Neural cell (in vitro differentiated cells): ENCODE measurements at regions not wholly inside any gene's neighbourhood (a gene's known extent, or its start where the extent isn't known, plus 50 kb on each side); places are given as distances from the start of the nearest gene placed in this dataset.
"Not testable (repeated sequence)": the region's sequence is repeated elsewhere in the genome, so short reads cannot be mapped to it uniquely, and the experiment has no call there.

ENCODE experiments used
- H2AFZ ChIP-seq: fragments of 200-600, 300-800 bp; sonication (generic), shearing (Covaris generic); 2 replicates; pipeline ENCODE4 v1.6.0; 2014; ENCODE audit warnings: low read depth, mild to moderate bottlenecking, antibody characterized with exemption, low read length, moderate library complexity
- H3F3A ChIP-seq: fragments of 200-600 bp; shearing (Covaris generic); 2 replicates; pipeline ENCODE4 v1.6.1; 2016; ENCODE audit warnings: mild to moderate bottlenecking, moderate library complexity, mixed read lengths, antibody characterized with exemption, low read length; ENCODE audit not compliant: insufficient read depth, poor library complexity, severe bottlenecking
- H3K27ac ChIP-seq: fragments of 200-600, 300-800 bp; sonication (generic), shearing (Covaris generic); 2 replicates; pipeline ENCODE4 v1.5.1; 2014; ENCODE audit warnings: mild to moderate bottlenecking, low read length, moderate library complexity
- H3K27me3 ChIP-seq: fragments of 300-800, 200-600 bp; sonication (generic), shearing (Covaris generic); 2 replicates; pipeline ENCODE4 v1.6.0; 2014; ENCODE audit warnings: mild to moderate bottlenecking, low read depth, low read length, moderate library complexity; ENCODE audit not compliant: insufficient read depth
- H3K36me3 ChIP-seq: fragments of 300-800, 200-600 bp; sonication (generic), shearing (Covaris generic); 2 replicates; pipeline ENCODE4 v1.5.1; 2014; ENCODE audit warnings: mild to moderate bottlenecking, antibody characterized with exemption, low read length, moderate library complexity; ENCODE audit not compliant: insufficient read depth
- H3K4me2 ChIP-seq: fragments of 300-800, 200-600 bp; sonication (generic), shearing (Covaris generic); 2 replicates; pipeline ENCODE4 v1.6.0; 2014; ENCODE audit warnings: mild to moderate bottlenecking, low read length
- H3K4me3 ChIP-seq: fragments of 300-800, 200-600 bp; sonication (generic), shearing (Covaris generic); 2 replicates; pipeline ENCODE4 v1.5.1; 2014; ENCODE audit warnings: mild to moderate bottlenecking, low read length, moderate library complexity
- H3K79me2 ChIP-seq: fragments of 200-600 bp; shearing (Covaris generic); replicated peaks from 2 replicates; pipeline ENCODE4 v1.6.0; 2014; ENCODE audit warnings: mild to moderate bottlenecking, low read length, moderate library complexity; ENCODE audit not compliant: insufficient read depth
- H3K9ac ChIP-seq: fragments of 300-800, 200-600 bp; sonication (generic), shearing (Covaris generic); 2 replicates; pipeline ENCODE4 v1.6.1; 2016; ENCODE audit warnings: mild to moderate bottlenecking, low read length, mixed read lengths
- H3K9me2 ChIP-seq: fragments of 200-600 bp; shearing (Covaris generic); 2 replicates; pipeline ENCODE4 v1.6.1; 2016; ENCODE audit warnings: mild to moderate bottlenecking, low read length, mixed read lengths; ENCODE audit not compliant: insufficient read depth
- H3K9me3 ChIP-seq: fragments of 200-600, 300-800 bp; sonication (generic), shearing (Covaris generic); 2 replicates; pipeline ENCODE4 v1.6.1; 2016; ENCODE audit warnings: mild to moderate bottlenecking, mixed run types, low read length, moderate library complexity, mixed read lengths
- H4K20me1 ChIP-seq: fragments of 200-600 bp; shearing (Covaris generic); 2 replicates; pipeline ENCODE4 v1.6.1; 2016; ENCODE audit warnings: mild to moderate bottlenecking, mixed run types; ENCODE audit not compliant: insufficient read depth
- CTCF ChIP-seq: fragments of 450-650 bp; IDR thresholded peaks from 2 replicates; pipeline ENCODE4 v1.5.1; 2014; ENCODE audit warnings: antibody characterized with exemption, mild to moderate bottlenecking, moderate library complexity; ENCODE audit not compliant: poor library complexity, severe bottlenecking
- EP300 ChIP-seq: fragments of 450-650 bp; conservative IDR thresholded peaks from 2 replicates; pipeline ENCODE4 v1.6.1; 2014; ENCODE audit warnings: antibody characterized with exemption, mild to moderate bottlenecking, moderate library complexity; ENCODE audit not compliant: poor library complexity, severe bottlenecking
- EZH2 ChIP-seq: fragments of 200-600, 300-800 bp; shearing (Covaris generic), sonication (generic); IDR thresholded peaks from 2 replicates; pipeline ENCODE4 v1.6.1; 2014; ENCODE audit warnings: antibody characterized with exemption, low read length, borderline replicate concordance, mild to moderate bottlenecking; ENCODE audit not compliant: insufficient read depth, poor library complexity, severe bottlenecking
- MXI1 ChIP-seq: fragments of 450-650 bp; conservative IDR thresholded peaks from 2 replicates; pipeline ENCODE4 v1.6.1; 2014; ENCODE audit warnings: antibody characterized with exemption, mild to moderate bottlenecking; ENCODE audit not compliant: poor library complexity, severe bottlenecking
- POLR2AphosphoS5 ChIP-seq: IDR thresholded peaks from 2 replicates; pipeline ENCODE4 v1.6.1; 2012
- RAD21 ChIP-seq: fragments of 450-650 bp; conservative IDR thresholded peaks from 2 replicates; pipeline ENCODE4 v1.6.1; 2014; ENCODE audit warnings: antibody characterized with exemption, mild to moderate bottlenecking, moderate library complexity
- REST ChIP-seq: IDR thresholded peaks from 2 replicates; pipeline ENCODE4 v1.6.1; 2012; ENCODE audit warnings: borderline replicate concordance
- SMC3 ChIP-seq: fragments of 450-650 bp; conservative IDR thresholded peaks from 2 replicates; pipeline ENCODE4 v1.6.1; 2014; ENCODE audit warnings: antibody characterized with exemption, mild to moderate bottlenecking, moderate library complexity; ENCODE audit not compliant: poor library complexity
- TAF1 ChIP-seq: IDR thresholded peaks from 2 replicates; pipeline ENCODE4 v1.6.1; 2012; ENCODE audit warnings: low read depth

GRCh38 chr5:18533137-18533536, 898.9 kb downstream of the TAF11L14 start:
- Histone ChIP-seq H3K79me2 (no peaks in the 10 kb centered on the region), H3K36me3 (no peaks in the 10 kb centered on the region), H3K9ac (no peak overlapping the region), H2AFZ (no peak overlapping the region), H3K27me3 (no peaks in the 10 kb centered on the region), H3K4me3 (no peak overlapping the region), H3K9me2 (no peaks in the 10 kb centered on the region), H3F3A (no peaks in the 10 kb centered on the region), H4K20me1 (no peaks in the 10 kb centered on the region), H3K27ac (no peak overlapping the region), H3K9me3 (no peaks in the 10 kb centered on the region), H3K4me2 (no peak overlapping the region)
- TF ChIP-seq POLR2AphosphoS5 (no peak), EZH2 (no peak), RAD21 (no peak), MXI1 (no peak), TAF1 (no peak), CTCF (no peak), REST (no peak), EP300 (no peak), SMC3 (no peak)

GRCh38 chr5:18534119-18534518, 899.9 kb downstream of the TAF11L14 start:
- Histone ChIP-seq H3K9me3 (no peaks in the 10 kb centered on the region), H3K4me2 (no peak overlapping the region), H3K79me2 (no peaks in the 10 kb centered on the region), H3K9ac (no peak overlapping the region), H4K20me1 (no peaks in the 10 kb centered on the region), H3K36me3 (no peaks in the 10 kb centered on the region), H3K4me3 (no peak overlapping the region), H3K27me3 (no peaks in the 10 kb centered on the region), H3K27ac (no peak overlapping the region), H3K9me2 (no peaks in the 10 kb centered on the region), H3F3A (no peaks in the 10 kb centered on the region), H2AFZ (no peak overlapping the region)
- TF ChIP-seq EP300 (no peak), TAF1 (no peak), CTCF (no peak), SMC3 (no peak), POLR2AphosphoS5 (no peak), RAD21 (no peak), EZH2 (no peak), MXI1 (no peak), REST (no peak)

- H3K79me2 ChIP-seq, H3K9ac ChIP-seq, H4K20me1 ChIP-seq, H3K36me3 ChIP-seq, H3F3A ChIP-seq, H3K27ac ChIP-seq, H3K9me3 ChIP-seq, H3K9me2 ChIP-seq, H3K4me2 ChIP-seq, H3K4me3 ChIP-seq, H2AFZ ChIP-seq, H3K27me3 ChIP-seq: not testable (repeated sequence)
These were observed 901.5 kb downstream of the TAF11L14 start for GRCh38 chr5:18535753-18536152.
